ENCODE measurements at regions not wholly inside any gene's neighbourhood (a gene's known extent, or its start where the extent isn't known, plus 50 kb on each side); places are given as distances from the start of the nearest gene placed in this dataset.

DNA sequence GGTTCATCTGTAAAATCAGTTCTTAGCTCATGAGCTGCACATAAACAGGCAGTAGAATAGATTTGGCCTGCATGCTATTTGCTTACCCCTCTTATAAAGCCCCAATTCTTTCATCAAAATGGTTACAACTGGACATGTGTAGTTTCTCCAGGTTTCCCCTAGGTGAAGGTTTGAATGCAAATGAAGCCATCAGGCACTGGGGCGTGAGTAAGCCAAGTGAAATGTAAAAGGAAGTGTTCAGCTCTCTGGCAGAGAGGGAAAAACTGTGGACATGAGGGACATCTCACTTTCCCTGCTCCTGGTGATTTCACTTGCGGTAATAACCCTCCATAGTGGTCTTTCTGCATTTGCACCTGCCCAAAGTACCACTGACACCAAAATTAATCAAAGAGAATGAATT, 1402.3 kb upstream of the LRRTM1 start:
- no peak for DNase-seq (ENCODE audit: low spot score)

DNA sequence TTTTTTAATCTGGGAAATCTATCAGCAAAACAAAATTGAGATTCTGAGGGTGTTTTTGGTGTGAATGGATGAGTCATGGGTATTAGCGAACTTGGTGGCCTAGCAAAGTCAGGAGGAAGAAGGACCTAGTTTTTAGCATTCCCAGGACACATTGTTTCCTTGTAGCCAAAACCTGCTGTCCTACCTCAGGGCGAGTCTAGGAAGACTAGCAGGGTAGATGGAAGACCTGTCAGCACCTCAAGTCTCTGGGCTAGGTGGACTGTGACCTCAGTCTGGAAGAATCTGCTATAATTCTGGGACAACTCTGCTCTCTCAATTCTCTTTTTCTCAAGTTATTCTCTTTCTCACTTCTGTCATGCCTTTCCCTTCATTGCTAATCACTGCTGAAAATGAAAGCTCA, 1399.3 kb upstream of the LRRTM1 start:
- no peak for DNase-seq (ENCODE audit: low spot score)

DNA sequence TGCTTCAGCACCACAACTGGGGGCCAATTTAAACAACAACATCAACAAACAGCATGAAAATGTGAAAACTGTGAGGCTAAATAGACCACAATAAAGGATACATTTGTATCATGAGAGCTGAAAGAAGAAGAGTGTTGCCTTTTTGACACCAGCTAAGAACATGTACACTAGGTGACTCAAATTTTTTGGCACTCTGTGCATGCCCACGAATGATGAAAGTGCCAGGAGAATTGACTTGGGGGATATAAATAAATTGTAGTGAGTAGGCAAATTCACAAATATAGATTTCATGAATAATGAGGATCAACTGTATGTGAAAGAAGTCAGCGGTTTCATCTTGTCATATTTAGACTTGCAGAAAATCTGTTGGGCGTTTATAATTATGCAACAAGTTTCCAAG, 1388.0 kb upstream of the LRRTM1 start:
- DNase-seq (ENCODE audit: low spot score) = no peak

DNA sequence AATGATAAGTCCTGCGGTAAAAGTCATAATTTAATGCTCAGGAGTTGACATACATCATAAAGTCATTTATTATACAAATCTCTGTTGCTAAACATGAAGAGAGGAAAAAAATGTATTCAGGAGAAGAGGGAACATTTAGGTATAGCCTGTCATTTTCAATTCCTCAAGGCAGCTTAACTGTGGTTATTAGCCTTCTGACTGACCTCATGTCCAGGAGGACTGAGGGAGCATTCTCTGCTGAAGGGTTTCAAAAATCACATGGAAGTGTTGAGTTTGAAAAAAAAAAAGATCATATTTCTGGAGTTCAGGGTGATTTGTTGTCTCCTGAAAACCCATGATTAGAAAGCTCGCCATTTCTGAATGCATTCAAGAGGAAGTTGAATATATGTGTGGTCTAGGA, 1371.1 kb upstream of the LRRTM1 start:
- no peak for DNase-seq (ENCODE audit: low spot score)

DNA sequence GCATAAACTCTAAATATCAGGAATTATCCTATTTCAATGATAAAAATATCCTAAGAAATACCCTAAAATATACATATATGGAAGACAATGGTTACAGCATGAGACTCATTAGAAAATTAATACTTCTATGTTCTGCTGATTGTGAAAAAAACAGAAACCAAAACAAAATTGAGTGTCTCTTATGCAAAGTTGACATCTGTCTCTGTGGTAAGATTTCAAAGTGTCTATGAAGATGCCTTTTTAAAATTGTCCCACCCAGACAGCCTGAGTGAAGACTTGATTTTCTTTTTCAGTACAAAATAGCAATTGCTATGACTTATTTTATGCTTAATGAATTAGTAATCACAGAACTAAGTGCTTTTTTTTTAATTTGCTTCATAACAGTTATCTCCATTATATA, 1368.4 kb upstream of the LRRTM1 start:
- no peak for DNase-seq (ENCODE audit: low spot score)

DNA sequence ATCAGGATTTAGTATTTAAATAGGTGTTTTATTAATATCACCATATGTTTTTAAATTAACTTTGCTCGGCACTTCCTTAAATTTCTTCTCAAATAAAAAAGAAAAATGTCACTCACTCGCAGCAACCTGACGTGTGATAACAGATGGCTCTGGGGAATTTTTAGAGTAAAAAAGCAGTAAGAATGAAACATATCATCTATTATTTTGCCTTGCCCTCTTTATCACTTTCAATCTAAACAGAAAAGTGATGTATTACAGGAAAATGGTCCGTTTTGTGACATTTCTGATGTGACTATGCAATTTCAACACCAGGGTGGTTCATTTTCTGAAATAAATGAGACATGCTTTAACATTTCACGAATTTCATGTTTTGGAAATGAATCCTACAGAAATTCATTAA, 1368.0 kb upstream of the LRRTM1 start:
- DNase-seq (ENCODE audit: low spot score) = no peak

DNA sequence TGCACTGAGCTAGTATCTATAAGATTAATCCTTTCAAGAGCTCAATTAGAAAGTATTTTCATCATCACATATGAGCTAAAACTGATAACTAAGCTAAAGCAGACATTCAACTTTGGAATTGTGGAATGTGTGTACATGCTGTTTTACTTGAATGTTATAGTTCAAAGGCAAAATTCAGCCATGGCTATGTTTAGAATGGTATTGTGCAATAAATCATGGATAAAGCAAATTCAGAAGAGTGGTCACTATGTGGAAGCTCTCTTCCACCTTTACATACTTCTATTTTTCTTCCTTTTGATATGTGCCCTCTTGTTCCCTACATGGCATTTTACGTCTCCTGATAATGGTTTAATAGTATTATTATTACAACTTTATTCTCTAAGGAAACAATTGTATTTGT, 1366.3 kb upstream of the LRRTM1 start:
- DNase-seq (ENCODE audit: low spot score) = no peak

DNA sequence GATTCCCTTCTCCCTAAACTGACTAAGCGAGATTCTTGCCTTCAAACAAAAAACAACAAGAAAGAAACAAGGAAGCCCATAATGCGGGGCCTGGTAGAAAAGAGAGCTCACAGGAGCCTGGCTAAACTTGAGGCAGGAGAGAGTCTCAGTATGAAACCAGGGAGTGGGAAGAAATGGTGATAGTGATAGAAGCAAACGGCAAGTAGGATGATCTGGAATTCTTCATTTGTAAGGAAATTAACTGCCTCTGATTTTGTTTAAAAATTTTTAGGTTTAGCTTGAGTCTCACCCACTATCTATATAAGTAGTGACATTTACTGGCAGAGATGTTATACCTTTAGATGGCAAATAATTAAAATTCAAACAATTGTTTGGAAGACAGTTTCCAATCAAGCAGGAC, 1356.5 kb upstream of the LRRTM1 start:
- DNase-seq (ENCODE audit: low spot score) = no peak

DNA sequence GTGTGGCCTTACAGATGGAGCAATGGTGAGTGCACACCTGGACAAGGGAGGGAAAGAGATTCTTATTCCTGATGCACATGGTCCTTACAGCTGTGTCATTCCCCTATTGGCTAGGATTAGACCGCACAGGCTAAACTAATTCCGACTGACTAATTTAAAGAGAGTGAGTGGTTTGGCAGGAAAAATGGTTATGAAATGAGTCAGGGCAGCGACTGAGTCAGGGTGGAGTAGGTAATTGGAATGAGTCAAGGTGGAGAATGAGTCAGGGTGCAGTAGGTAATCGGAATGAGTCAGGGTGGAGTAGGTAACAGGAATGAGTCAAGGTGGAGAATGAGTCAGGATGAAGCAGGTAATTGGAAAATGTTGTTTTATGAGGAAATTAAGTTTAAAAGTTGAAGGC, 1353.7 kb upstream of the LRRTM1 start:
- DNase-seq (ENCODE audit: low spot score) = no peak

DNA sequence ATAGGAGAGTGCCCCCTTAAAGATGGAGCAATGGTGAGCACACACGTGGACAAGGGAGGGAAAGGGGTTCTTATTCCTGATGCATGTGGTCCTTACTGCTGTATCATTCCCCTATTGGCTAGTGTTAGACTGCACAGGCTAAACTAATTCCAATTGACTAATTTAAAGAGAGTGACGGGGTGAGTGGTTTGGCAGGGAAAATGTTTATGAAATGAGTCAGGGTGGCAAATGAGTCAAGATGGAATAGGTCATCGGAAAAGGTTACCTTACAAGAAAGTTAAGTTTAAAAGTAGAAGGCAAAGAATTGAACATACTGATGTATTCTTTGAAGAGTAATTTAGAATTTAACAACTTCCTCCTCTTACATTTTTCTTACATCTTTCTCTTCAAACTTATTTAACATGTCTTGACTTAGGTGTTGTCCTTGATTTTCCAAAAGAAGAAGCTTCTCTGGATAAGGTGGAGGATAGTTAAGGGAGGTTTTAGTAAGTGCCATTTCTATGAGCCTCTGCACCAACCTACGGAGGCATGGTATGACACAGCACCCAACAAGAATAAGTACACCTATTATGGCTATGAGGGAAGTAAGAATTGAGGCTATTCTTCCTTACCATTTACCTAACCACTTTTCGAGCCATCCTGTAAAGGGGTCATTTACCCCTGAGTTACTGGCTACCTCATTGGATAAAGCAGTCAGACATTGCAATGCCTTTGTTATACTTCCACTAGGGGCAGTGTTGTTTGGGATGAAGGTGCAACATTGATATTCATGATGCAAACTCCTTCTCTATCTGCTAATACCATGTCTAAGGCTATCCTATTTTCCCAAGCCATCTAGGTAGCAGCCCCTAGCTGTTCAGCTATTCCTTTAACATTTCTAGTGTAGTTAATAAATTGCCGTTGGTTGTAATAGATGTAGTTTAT, 1345.8 kb upstream of the LRRTM1 start:
- DNase-seq (ENCODE audit: low spot score) = no peak

DNA sequence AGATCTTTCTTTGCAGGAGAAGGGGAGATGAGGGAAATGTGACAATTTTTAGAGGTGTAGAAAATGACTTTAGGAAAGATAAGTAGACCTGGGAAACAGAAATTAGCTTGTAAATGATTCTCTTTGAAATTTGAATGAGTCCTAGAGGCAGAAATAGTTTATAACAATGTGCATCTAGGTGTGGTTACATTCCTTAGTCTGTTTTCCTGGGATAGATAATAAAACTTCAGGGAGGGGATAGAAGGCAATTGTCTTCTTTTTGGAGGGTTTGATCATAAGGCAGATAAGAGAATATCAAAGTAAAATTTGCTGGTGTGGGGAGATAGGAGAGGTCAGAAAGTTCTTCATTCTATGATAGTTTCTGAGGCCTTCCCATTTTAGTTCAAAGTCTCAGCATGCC, 1344.3 kb upstream of the LRRTM1 start:
- DNase-seq (ENCODE audit: low spot score) = no peak

DNA sequence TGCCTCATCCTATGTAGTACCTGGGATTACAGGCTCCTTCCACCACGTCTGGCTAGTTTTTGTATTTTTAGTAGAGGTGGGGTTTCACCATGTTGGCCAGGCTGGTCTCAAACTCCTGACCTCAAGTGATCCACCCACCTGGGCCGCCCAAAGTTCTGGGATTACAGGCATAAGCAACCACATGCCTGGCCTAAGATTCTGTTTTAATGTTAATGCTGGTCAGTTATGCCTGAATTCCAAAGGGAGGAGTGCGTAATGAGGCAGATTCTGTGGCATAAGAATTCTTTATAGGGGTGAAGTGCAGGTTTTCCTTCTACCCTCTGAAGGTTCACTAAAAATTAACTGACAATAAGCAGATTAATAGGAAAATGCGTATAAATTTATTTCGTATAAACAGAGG, 1343.8 kb upstream of the LRRTM1 start:
- DNase-seq (ENCODE audit: low spot score) = no peak

DNA sequence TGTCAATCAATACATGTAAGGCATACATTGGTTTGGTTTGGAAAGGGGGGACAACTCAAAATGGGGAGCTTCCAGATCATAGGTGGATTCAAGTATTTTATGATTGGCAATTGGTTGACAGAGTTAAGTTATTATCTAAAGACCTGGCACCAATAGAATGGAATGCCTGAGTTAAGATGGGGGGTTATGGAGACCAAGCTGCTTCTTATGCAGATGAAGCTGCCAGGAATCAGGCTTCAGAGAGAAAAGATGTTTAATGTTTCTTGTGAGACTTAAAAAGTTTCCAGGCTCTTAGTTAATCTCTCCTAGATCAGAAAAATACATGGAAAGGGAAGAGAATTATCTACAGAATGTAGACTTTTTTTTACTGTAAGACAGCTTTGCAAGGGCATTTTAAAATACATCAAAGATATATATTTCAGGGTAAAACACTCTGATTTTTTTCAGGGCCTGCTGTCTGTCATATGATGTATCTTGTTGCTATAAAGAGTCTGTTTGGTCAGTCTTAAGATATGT, 1343.2 kb upstream of the LRRTM1 start:
- DNase-seq (ENCODE audit: low spot score) = no peak

DNA sequence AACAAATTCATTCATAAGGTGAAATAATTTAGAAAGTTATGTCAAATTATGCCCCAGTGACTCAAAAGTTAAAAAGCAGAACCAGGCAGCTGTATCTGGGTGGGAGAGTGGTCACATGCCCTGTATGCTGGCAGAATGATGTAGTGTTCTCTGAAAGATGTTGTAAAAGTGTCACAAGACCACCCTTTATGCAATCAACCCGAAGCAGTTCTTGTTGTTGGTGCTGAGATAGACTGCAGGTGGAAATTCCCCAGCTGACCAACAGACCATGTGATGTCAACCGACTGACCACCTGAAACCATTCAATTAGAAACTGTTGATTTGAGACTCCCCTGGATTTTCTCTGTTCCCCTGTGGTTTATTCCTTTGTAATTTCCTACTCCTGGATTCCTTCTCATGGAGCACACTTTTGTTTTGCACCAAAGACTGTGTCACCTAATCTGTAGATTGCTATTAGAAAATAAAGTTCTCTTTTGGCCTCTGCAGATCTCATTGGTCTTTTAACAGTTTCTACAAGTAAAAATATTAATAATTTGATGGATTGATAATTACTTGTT, 1341.3 kb upstream of the LRRTM1 start:
- DNase-seq (ENCODE audit: low spot score) = no peak

DNA sequence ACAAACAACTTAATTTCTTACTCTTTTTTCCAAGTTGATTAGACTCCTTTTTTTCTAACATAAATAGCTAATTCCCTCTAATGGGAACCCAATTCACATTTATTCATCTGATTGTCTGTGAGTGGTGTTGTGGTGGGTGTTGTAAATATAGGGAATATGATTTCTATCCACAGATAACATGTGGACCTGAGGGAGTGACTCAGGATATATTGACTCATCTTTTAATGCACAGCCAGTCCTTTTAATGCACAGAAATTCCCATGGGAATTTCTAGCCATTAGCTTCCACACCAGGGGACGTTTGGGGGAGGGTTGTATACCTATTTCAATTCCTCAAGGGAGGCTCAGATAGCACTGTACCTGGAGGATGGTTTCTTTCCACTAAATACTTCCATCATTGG, 1339.6 kb upstream of the LRRTM1 start:
- DNase-seq (ENCODE audit: low spot score) = no peak

DNA sequence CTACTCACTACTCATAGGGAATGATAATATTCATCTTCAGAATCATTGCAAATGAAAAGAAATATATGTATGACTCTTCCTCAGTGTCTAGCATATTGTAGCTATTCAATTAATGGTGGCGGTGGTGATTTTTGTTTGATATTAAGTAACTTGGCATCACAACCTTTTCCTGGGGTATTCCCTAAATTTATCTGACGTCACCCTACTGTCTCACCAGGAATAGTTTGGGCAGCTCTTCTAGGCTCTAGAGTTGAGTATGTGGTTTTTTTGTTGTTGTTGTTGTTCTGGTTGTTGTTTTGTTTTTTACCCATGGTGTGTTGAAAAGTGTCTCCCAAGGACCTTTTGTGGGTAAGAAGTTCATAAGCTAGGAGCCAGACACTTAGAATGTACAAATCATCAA, 1320.3 kb upstream of the LRRTM1 start:
- DNase-seq (ENCODE audit: low spot score) = no peak

DNA sequence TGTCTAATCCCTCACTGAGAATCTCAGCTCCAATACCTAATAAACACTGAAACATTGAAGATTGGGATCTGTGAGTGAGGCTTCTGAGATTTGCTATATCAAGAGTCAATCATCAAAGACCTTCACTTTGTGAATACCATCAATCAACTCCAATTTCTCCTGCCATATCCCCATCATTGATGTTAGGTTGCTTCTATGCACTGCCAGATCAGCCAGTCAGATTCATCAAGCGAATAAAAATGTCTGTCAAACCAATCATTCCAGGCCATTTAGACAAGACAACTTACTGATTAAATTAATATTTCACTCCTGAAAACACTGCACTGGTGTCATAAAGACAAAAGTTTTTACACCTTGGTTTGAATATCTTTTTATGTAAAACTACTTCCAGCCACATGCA, 1295.5 kb upstream of the LRRTM1 start:
- DNase-seq (ENCODE audit: low spot score) = no peak

DNA sequence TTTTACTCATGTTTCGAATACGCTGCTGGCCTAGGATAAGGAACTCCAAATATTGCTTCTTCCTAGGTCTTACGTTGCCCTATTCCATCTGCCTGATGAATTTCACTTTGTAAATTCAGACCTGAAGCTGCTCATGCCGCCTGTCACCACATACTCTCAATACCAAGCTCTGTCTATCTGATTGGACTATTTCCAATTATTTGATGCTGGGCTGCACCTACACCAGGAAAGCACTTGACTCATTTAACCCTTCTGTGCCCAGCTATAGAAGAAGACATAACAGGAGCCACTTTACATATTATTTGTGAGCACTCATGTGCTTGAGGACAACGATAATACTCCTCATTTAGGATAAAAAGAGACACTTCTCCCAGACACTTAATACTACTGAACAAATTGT, 1293.9 kb upstream of the LRRTM1 start:
- no peak for DNase-seq (ENCODE audit: low spot score)

DNA sequence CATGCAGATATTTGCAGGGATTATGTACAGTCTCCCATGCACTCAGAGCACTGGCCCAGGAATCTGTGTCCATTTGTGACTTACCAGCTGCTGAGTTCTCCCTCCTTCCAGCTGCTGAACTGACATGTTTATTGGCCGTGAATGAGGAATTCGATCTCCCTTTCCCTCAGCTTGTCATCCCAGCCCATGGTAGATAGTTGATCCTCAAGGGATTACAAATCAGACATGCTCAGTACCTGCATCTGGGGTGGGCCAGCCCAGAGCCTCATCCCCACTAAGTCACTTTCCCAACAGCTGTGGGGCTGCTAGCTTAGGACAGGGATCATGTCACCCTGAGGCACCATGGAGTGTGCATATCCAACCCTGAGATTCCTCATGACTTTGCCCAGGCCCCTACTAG, 1284.9 kb upstream of the LRRTM1 start:
- DNase-seq (ENCODE audit: low spot score) = no peak

DNA sequence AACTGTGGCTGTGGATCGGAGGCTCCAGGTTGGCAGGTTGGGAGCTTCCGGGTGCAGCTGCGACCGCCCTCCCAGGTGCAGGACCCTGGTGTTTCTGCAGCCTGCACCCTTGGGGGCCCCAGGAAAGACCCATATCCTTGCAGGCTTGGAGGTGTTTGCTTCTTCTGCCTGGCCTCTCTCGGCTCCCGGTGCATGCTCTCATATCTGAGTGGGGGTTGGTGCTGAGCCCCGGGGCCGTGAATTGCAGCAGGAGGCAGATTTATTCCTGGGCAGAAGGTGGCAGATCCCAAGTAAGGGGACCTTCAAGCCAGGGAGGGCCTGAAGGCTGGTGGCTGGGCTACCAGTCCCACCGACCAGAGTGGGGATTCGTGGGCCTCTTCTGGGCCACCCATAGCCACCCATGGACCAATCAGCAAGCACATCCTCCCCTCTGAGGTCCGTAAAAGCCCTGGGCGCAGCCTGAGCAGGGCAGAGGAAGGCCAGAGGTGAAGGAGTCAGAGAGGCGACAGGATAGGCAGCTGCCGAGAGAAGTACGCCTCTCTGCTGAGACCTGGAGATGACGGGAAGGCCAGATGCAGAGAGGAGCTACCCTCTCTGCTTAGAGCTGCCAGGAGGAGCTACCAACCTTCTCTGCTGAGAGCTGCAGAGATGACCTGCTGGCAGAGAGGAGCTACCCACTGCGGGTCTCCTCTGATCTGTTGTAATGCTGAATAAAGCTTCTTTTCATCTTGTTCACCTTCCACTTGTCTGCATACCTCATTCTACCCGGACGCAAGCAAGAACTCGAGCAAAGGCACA, 1279.0 kb upstream of the LRRTM1 start:
- no peak for DNase-seq (ENCODE audit: low spot score)

DNA sequence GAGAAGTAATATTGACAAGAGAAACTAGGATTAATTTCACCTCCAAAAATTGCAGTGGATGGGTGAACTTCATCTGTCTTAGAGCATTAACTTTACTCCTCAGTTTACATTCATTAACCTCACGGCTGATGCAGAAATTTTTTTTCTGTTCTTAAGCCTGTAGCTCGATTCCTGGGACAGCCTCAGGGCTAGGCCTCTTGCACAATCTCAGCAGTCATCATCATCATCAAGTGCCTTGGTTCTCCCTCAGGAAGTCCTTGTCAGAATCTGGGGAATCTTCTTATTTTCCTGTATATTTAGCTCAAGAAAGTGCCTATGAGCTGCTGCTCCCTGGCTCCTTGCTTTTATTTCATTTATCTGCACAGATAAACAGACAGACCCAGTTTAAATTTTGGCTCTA, 1272.2 kb upstream of the LRRTM1 start:
- DNase-seq (ENCODE audit: low spot score) = no peak

DNA sequence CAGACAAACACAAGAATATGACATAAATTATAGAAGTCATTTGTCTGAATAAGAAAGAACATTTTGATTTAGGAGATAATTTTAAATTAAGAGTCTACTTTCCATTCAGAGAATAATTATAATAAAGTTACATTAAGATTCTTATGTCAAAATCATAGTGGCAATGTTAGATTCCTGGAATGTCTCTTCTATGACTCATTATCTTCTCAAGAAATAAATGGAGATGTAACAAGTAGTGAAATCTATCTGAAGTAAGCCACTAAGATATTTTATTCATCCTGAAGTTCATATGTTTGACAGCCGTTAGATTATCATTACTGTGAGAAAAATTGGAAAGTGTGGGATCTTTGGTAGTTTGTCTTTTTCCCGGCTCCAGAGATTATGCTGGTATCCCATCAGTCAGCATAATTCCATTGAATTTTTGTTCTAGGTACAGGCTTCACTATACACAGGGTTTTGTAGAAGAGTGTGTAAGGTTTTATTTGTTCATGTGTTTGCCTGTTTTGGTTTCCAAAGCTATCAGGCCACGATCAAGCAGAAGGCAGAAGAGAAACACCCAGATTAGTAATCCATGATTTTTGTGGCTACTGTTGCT, 1246.6 kb upstream of the LRRTM1 start:
- no peak for DNase-seq (ENCODE audit: low spot score)

DNA sequence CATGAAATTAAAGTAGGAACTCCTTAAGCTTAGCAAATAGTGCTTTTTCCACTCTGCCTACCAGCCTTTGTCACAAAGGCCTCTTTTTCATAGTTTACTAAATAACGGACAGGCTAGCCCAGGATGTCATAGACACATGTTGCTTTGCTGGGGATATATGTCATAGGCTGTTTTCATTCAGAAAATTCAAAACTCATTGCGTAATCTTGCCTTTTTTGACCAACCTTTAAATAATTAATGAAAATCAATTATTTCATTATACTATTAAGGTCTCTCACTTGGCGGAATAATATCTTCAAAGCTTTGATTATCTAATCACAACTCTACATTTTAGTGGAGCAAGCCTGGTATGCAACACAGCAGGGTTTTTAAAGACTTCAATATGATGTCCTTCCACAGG, 1245.7 kb upstream of the LRRTM1 start:
- no peak for DNase-seq (ENCODE audit: low spot score)
